NCI-H187 treated with DMSO at 0.1 percent for 48 hours (cell line): ENCODE measurements at regions not wholly inside any gene's neighbourhood (a gene's known extent, or its start where the extent isn't known, plus 50 kb on each side); places are given as distances from the start of the nearest gene placed in this dataset.

Source experiments
- DNase-seq: peaks from one replicate; lab custom pipeline; 2025; lab: John Stamatoyannopoulos, UW

- DNase-seq: no peak
Measured at GRCh38 chr2:185147361-185147760, 549.0 kb downstream of the ZNF804A start.

GRCh38 chr2:185152186-185152585, 553.9 kb downstream of the ZNF804A start:
- DNase-seq: no peak

- no peak for DNase-seq
Measured at GRCh38 chr2:185161701-185162100, 563.4 kb downstream of the ZNF804A start.

DNA sequence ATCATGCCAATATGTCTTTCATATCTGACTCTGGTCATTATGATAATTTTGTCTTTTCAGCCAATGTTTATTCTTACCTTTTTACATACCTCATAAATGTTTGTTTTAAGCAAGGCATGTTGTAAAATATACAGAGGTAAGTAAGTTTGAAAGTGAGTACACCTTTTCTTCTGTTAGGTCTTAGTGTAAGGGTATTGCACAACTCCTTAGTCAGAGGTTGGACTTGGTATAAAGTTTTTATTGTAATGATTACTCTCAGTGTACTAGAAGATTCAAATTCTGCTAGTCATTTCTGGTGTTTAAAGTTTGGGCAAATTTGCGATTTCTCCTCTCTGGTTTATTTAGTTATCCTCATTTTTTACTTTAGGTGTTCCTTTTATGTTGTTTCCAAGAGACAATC, 564.3 kb upstream of the FSIP2 start:
- no peak for DNase-seq

GRCh38 chr2:185179743-185180142, 558.9 kb upstream of the FSIP2 start:
- DNase-seq: no peak

- DNase-seq: no peak
Measured at GRCh38 chr2:185181901-185182300, 556.7 kb upstream of the FSIP2 start.

- no peak for DNase-seq
Measured at GRCh38 chr2:185185044-185185443, 553.6 kb upstream of the FSIP2 start.

- no peak for DNase-seq
Measured at GRCh38 chr2:185187421-185187820, 551.2 kb upstream of the FSIP2 start.

GRCh38 chr2:185188656-185189055, 549.9 kb upstream of the FSIP2 start:
- no peak for DNase-seq

GRCh38 chr2:185201063-185201462, 537.5 kb upstream of the FSIP2 start:
- no peak for DNase-seq

- DNase-seq: no peak
Measured at GRCh38 chr2:185202381-185202780, 536.2 kb upstream of the FSIP2 start.

DNA sequence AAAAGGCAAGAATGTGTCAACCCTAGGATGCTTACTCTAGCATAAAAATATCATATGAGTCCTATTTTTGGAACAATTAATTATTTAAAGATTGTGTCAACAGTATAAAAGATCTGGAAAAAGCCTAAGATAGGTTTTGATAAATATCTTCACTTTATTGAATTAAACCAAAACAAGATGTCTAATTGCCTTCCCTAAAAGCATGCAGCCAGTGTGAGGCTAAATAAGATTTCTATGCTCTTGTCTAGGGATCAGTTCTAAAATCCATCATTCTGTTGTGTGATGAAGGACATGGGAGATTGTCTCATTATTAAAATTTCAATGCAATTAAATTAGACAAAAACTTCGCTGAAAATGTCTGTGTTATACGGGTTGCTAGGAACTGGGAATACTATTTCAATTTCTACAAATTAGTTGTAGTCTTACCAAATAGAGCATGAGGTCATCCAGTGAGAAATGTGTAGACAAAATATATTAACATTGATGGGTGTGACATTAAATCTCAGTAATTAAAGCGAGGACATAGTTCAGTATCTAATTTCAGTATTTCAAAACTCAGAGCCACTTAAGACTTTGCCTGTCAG, 535.6 kb upstream of the FSIP2 start:
- DNase-seq: no peak

GRCh38 chr2:185208261-185208660, 530.3 kb upstream of the FSIP2 start:
- no peak for DNase-seq

- DNase-seq: no peak
Measured at GRCh38 chr2:185215497-185215896, 523.1 kb upstream of the FSIP2 start.

GRCh38 chr2:185219981-185220380, 518.6 kb upstream of the FSIP2 start:
- DNase-seq: no peak

- DNase-seq: no peak
Measured at GRCh38 chr2:185222311-185222710, 516.3 kb upstream of the FSIP2 start.

DNA sequence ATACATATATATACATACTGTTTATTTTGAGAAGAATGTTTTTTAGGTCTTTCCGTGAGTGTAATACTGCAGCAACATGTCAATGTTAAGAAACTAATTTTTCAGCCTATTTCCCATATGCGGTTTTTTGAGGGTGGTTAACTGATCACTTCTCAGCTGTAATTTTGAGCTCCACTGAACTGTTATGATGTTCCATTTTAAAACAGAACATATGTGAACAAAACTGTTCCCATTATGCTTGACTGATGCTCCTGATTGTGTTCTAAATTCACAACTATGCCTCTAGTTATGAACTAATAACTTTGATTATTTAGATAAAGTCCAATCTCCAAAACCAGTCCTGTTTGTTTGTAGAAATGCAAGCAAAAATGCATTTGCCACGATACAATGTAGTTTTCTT, 511.2 kb upstream of the FSIP2 start:
- DNase-seq: no peak

GRCh38 chr2:185239491-185239890, 499.1 kb upstream of the FSIP2 start:
- DNase-seq: no peak

DNA sequence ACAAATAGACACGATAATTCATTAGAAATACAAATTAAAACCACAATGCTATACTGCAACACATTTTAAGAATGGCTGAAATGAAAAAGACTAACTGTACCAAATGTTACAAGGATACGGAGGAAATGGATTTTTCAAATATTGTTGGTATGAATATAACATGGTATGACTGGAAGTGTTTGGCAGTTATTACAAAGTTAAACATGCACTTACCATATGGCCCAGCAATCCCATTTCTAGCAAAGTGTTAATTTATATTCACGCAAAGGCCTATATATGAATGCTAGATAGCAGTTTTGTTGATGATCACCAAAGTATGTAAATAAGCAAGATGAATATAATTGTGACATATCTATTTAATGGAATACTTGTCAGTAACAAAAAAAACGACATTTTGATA, 497.8 kb upstream of the FSIP2 start:
- no peak for DNase-seq

DNA sequence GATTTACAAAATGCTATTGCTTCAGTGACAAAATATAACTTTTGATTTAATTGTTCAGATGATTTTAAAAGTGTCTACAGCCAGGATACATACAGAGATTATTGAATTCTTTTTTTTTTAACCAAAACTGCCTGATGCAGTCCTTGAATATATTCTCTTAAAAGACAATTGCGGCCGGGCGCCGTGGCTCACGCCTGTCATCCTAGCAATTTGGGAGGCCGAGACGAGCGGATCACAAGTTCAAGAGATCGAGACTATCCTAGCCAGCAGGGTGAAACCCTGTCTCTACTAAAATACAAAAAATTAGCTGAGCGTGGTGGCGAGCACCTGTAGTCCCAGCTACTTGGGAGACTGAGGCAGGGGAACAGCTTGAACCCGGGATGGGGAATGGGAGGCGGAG, 497.0 kb upstream of the FSIP2 start:
- DNase-seq: no peak

GRCh38 chr2:185242462-185242861, 496.1 kb upstream of the FSIP2 start:
- DNase-seq: no peak

DNA sequence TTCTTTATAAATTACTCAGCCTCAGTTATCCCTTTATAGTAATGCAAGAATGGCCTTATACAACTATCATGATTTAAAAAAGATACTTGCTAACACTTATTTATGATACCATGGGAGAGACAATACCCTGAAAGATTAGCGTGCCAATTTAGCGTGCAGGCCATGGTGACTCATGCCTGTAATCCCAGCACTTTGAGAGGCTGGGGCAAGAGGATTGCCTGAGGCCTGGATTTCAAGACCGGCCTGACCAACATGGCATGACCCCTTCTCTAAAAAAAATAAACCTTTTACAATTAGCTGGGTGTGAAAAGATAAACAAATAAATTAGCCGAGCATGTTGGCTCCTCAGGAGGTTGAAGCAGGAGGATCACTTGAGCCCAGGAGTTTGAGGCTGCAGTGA, 493.4 kb upstream of the FSIP2 start:
- DNase-seq: no peak

GRCh38 chr2:185245806-185246205, 492.8 kb upstream of the FSIP2 start:
- DNase-seq: no peak

DNA sequence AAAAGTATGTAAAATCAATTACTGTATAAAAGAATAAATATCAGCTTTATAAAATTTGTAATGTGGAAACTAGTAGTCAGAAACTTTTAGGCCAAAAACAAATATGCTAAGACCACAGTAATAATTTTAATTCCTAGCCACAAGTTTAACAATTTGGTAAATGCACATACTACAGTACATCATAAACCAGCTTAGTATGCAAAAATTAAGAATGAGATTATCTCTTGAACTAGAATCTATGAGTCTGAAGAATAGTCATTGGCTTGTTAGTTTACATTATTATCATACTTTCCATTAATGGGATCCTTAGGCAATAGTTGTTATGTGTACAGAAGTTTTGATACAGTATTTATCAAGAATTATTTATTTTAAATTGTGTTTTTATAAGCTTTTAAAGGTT, 491.9 kb upstream of the FSIP2 start:
- no peak for DNase-seq

- no peak for DNase-seq
Measured at GRCh38 chr2:185255566-185255965, 483.0 kb upstream of the FSIP2 start.
